ENCODE measurements at regions not wholly inside any gene's neighbourhood (a gene's known extent, or its start where the extent isn't known, plus 50 kb on each side); places are given as distances from the start of the nearest gene placed in this dataset.
A peak's percentile ranks its signal among the peaks of the same experiment; 100 is the strongest.

DNA sequence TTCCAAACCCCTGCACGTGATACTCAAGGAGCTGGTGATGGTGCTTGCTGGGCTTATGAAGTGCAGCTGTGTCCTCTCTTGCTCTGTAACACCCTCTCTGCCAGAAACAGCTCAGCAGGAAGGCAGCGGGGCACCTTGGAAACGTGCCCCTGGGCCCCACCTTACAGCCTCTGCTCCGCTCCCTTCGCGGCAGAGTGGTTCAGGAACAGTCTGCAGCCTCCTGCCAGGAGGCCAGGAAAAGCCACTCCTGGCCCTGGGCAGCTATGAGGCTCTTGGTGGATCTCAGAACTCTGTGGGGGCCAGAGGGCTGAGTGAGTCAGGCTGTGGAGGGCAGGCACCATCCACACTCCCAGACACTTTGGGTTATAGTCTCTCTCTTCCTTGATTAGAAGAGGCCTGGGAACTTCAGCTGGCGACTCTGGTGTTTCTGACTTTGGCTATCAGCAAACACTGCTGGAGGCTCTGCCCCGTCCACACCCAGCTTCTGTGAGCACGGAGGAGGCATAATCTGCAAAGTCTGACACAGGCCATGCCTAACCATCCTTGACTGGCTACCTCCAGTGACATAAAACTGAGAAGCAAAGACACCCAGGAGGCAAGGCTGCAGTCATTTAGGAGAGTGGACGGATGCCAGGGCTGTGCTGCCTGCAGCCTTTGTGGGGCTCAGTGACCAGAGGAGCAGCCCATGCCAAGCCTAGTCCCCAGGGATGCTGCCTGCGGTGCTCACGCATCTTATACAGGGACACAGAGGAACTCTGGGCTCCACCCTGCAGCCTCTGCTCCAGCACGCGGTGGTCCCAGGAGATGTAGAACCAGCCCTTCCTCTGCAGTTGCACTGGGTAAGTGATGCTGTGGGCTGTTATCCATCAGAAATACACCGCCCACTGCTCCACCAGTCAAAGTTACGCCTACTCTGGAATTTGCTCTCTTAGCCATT, 65.3 kb downstream of the METRNL start:
- DNase-seq = no peak

DNA sequence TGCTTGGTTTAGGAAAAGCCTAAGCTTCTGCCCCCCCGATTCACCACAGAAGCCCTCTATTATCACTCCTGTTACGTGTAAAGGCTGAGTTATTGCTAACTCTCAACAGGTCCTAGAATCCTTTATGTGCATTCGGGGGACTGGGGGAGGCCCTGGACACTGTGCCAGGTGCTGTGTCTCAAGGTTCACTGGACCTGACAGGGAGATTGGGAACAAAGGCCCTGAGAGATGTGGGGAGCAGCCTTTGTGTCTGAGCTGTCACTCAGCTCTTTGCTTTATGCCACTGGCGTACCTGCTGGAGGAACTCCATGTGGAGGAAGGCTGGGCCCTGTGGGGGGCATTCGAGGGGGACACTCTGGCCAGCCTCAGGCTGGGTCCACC, 65.9 kb downstream of the METRNL start:
- DNase-seq = no peak

DNA sequence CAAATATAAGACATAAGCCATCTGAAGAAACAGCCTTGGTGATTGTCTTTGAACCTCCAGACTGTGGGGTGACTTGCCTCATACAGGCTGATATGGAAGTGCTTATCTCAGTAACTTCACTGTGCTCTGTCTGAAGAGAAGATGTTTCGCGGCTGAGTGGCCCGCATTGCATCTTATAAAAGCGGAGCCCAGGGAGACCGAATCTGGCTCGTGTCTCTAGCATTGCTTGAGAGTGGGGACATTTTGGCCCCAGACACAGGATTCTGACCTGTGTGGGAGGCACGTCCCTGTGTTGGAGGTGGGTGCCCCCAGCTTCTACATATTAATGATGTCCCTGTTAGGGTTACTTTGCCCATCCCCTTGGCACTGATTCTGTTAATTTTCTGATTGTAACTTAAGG, 66.4 kb downstream of the METRNL start:
- no peak for DNase-seq

DNA sequence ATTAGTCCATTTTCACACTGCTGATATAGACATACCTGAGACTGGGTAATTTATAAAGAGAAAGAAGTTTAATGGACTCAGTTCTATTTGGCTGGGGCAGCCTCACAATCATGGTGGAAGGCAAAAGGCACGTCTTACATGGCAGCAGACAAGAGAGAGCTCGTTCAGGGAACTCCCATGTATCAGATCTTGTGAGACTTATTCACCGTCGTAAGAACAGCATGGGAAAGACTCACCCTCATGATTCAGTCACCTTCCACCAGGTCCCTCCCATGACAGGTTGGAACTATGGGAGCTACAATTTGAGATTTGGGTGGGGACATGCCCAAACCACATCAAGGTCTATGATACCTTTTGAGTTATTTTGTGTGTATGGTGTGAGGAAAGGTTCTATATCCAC, 66.9 kb downstream of the METRNL start:
- no peak for DNase-seq

DNA sequence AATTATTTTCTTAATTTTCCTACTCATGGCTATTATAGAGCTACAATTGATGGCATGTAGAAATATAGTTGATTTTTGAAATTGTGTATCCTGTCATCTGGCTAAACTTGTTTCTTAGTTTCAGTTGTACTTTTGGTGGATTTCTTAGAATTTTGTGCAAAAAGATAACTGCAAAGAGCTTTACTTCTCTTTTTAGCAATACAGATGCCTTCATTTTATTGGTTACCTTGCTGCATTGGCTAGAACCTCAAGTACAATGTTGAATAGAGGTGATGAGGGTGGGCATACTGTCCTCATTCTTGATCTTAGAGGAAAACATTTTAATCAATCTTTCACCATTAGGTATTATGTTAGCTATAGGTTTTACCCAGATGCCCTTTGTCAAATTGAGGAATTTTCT, 67.9 kb downstream of the METRNL start:
- DNase-seq = no peak

DNA sequence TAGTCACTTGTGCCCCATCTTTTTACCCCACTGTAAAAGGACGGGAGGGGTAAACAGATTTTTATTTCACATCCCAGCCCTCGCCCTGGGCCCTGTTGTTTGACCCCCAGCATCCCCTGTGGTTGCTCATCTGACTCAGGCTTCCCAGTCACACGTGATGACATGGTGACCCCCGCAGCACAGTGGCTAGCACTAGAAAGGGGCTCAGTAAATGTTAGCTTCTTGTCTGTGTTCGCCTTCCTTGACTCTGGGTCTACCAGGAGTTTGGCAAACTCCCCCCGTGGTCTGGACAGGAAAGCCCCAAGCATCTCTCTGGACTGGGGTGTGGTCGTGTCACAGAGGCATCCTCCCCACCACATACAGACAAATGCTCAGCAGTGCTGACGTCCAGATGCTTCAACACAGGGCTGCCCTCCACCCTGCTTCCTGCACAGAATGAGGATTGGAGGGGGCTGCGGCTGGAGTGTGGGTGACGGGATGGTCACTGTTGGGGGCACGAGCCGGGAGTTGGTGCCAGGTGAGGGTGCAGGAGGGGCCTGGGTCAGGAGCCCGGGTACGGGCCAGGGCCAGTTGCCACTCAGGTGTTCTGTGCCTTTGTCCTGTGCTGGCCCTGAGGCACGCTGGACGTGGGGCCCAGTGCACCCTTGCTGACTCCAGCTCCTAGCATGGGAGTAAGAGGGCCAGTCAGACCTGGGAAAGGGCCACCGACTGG, 69.1 kb downstream of the METRNL start:
- DNase-seq = no peak

DNA sequence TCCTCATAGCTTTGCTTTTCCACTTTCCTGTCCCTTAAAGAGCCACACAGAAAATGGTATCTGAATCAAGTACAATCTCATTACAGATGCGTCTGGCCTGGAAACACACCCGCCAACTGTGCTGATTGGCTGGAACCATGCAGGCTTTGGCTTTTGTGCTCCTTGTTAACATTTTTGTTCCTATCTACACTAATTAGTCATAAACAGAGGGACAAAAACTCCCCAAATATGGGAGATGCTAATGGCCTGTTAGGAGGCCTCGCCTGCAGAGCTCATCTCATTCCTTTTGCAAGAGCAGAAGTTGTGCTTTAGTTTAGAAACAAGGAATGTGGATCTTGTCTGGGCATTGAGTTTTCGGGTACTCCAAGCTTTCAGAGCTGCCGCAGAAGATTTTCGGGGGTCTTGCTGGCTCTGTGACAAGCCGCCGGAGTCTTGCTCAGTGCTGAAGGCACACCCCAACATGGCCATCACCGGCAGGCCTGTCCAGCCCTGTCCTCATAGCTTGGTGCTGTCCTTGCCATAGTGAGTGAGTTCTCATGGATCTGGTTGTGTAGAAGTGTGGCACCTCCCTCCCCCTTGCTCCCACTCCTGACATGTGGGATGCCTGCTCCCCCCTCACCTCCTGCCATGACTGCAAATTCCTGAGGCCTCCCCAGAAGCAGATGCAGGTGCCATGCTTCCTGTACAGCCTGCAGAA, 69.8 kb downstream of the METRNL start:
- DNase-seq = no peak

DNA sequence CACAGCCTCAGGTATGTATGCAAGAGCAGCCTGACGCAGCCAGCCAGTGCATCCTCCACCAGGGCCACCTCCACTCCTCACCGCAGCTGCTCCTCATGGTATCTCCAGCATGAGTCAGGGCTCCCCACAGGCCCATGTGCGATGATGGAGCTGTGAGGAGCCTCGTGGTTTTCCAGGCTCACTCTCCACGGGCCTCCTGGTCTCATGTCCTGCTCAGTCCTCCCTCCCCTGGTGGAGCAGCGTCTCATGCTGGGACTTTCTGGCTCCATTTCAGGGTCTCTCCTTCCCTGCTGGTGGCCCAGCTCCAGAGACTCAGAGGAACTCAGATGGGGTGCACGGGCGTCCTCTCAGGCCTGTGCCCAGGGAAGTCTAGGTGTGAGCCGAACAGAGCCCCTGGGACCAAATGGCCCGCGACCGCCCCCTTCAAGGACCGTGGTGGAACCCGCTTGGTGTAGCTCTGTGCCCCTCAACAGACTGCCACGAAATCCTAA, 70.4 kb downstream of the METRNL start:
- DNase-seq = no peak

DNA sequence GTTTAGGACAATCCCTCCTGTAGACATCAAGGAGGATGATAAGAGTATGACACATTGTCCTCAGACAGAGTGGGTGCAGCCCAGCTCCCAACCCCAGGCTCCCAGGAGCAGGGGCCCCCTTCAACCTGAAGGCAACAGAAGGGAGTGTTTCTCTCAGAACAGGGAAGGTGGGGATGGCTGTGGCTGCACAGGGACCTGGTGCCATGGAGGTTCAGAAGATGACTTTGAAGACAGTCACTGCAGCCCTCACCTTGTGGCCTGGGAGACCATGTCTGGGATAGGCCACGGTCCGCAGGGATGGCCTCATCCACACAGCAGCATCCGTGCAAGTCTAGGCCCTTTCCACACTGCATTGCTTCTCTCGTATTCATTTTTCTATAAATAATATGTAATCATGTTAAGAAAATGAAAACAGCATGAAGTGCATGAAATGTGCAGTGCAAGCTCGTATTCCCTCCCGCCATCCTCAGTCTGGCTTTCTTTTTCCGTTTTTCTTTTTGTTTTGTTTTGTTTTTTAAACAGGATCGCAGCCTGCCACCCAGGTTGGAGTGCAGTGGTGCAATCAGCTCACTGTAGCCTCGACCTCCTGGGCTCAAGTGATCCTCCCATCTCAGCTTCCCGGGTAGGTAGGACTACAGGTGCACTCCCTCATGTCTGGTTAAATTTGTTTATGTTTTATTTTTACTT, 71.1 kb downstream of the METRNL start:
- no peak for DNase-seq

DNA sequence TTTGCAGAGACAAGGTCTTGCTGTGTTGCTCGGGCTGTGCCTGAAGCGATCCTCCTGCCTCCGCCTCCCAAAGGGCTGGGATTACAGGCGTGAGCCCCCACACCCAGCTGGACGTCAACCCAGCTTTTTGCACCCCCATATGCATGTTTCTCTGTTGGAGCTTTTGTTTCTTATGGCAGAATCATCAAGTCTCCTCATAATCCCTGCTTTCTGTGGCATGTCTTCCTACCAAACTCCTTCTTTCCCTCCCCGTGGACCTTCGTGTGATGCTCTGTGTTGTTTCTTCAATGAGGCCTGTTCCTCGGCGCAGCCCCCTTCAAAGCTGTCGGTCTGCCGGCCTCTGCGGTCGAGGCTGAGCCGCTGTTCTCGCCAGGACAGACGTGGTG, 71.6 kb downstream of the METRNL start:
- DNase-seq = no peak

DNA sequence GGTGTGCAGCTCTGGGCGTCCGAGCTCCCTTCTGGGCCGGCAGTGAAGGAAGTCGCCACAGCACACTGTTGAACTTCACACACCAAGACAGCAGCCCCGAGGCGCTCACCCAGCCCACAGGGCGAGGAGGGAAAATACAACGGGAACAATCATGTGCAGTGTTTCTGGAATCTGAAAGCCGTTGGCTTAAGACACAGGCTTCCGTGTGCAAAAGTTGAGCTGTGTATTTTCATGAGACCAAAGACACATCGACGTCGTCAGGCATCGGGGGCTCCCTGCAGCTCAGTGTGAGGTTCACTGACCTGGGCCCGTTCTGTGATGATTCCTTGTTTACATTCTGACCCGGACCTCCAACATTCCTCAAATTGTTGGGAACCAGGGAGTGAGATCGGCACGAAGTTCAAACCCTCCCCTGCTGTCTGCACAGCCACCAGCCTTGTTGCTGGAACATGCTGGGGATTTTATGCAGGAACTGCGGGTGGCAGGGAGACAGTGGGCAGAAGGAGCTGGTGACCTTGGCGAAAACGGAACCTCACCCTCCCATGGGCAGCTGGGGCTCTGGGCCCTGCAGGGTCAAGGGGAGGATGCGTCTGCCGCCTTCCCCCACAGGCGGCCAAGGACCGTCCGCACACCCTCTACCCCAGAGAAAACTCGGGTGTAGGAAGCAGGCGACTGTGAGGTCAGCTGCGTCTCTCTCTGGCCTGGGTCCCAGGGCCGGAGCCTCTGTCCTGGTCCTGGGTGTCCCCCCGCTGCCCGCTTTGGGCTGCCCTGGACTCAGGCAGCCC, 72.2 kb downstream of the METRNL start:
- DNase-seq = no peak

DNA sequence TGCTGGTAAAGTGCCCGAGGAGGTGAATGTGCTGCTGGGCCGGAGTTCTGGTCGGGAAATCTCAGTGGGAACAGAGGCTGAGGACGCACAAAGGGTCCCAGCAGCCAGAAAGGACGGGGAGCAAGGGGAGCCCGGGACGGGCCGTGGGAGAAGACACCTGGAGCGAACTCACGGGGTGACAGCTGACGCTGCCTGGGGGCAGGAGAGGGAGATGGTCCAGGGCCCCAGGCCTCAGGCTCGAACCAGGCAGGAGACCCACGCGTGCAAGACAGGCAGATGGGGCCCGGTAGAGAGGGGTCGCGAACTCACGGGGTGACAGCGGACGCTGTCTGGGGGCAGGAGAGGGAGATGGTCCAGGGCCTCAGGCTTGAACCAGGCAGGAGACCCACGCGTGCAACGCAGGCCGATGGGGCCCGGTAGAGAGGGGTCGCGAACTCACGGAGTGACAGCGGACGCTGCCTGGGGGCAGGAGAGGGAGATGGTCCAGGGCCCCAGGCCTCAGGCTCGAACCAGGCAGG, 72.9 kb downstream of the METRNL start:
- no peak for DNase-seq

DNA sequence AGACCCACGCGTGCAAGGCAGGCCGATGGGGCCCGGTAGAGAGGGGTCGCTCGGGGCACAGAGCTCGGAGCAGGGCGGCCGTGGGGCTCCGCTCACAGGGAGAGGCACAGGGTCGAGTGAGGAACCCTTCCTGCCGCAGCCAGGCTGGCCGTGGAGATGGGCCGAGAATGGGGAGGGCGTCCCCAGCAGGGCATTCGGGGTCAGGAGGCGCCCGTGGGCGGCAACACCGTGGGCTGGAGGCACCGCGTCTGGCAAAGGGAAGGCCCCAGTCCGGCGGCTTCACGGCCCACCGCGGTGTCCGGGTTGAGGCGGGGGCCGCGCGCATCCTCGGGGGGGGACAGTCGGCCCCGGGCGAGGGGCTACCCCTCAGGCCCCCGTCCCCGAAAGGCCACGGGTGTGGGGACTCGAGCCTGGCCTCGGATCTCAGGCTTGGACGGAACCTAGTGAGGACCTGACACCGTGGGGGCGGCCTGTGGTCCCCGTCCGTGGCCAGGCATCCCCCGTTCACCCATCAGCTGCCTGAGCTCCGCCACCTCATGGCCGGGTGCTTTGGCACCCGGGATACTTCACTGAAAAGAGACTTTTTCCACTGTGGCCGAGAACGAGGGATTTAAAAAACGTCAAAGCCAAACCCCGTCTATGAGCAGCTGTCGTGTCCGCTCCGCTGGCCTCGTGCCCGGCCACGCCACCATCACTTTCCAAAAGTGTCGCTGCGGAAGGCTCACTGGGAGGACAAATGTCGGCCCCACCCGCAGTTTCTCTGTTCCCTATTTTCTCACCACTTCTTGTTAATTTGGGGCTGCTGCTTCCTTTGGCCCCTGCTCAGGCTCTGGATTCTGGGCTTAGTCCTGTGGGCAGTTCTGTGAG, 73.6 kb downstream of the METRNL start:
- DNase-seq = peak; percentile 64

DNA sequence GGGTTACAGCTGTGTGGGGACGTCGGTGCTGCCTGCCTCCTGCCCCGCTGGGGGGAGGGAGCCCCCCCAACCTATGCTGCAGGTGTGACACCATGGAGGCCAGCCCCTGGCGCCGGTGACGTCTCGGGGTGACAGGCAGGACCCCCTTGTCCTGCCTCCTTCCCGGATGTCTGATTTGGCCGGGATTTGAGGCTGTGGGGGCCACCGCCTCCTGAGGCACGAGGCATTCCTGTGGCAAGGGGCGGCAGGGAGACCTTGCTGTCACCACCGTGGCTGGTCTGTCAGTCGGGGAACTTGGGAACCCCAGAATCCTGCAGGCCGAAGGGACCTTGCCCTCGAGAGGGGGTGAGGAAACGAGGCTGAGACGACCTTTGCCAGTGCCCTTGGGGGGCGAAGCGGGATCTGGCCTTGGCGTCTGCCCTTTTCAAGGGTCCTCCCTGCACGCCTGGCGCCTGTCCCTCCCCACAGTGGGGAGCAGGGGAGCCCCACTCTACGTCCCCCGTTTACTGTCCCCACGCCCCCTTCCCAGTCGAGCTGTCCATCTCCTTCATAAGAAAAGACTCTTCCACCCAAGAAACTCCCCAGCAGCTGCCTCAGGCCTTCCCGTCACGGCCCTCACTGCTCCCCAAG, 74.4 kb downstream of the METRNL start:
- no peak for DNase-seq

DNA sequence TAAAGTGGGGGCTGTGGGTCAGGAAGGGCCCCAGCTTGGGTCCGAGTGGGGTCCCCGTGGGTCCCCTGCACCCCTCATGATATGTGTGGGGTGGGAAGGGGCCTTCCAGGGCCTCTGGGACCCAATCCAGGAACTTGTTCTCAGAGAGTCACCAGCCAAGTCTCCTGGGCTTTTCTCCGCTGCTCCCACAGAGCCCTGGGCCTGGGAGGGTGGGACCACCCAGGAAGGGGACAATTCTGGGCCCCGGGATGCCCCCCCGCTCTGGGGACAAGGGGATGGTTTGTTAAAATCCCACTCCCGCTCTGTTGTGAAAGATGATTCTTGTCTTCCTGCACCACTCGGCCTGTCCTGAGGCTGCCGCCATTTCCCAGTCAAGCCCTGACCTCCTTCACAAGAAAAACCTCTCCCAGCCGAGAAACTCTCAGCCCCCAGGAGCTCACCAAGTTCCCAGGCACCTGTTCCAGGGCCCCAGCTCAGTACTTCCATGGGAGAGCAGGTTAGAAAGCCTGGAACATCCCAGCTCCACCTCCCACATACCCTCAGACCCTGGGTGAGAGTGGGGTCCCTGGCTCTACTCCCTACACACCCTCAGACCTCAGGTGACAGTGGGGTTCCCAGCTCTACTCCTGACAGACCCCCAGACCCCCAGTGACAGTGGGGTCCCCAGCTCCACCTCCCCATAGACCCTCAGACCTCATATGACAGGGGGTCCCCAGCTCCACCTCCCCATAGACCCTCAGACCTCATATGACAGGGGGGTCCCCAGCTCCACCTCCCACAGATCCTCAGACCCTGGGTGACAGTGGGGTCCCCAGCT, 75.1 kb downstream of the METRNL start:
- DNase-seq = no peak

DNA sequence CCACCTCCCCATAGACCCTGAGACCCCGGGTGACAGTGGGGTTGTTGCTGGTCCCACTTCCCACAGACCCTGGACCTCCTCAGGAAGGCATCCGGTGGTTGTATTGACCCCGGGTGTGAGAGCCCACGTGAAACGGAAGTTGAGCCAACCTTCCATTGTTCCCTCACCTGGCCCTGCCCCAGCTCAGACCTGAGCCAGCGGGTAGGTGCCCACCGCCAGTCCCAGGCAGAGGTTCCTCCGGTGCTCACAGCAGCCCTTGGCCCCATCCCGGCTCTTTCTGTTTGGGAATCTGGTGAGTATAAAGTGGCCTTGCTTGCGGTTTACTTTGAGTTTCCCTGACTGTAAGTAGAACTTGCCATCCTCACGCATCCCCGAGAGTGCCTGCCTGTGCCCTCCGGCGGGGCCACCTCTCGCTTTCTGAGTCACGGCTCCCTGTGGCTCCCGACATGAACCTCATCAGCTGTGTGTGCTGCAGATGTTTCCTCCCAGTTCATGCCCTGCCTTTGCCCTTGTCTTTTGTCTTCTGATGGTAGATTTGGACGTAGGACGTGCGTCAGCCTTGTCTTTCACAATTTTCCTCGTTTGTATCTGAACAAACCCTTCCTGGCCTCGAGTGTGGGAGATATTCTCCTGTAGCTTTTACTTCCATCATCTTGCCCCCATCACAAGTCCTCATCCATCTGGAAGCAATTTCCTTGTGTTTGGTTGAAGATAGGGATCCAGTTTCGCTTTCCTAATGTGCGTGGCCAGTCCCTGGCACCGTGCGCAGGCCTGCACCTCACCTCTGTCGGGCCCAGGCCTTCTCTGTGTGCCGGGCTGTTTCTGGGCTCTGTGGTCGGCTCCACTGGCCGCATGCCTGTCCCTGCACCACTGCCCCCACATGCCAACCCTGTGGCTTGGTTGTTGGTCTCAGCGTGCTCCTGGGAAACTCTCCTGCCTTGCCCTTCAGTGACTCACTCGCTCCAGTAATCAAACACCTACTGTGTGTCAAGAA, 76.0 kb downstream of the METRNL start:
- DNase-seq = peak; percentile 81

DNA sequence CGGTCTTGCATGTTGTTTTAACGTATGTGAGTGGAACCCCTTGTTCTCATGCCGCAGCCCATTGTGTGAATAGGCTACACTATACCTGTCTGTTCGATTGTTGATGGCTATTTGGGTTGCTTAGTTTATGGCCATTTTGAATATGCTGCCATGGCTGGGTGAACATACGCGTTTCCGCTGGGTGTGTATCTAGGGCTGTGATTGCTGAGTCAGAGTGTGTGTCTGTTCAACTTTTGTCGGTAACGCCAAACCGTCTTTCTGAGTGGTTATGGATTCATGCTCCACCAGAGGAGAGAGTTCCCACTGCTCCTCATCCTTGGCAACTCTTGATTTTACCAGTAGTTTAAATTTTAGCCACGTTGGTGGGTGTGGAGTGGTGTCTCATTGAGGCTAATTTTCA, 77.0 kb downstream of the METRNL start:
- DNase-seq = no peak
